GM21423 (cell line): ENCODE measurements at regions not wholly inside any gene's neighbourhood (a gene's known extent, or its start where the extent isn't known, plus 50 kb on each side); places are given as distances from the start of the nearest gene placed in this dataset.
"Not testable (repeated sequence)": the region's sequence is repeated elsewhere in the genome, so short reads cannot be mapped to it uniquely, and the experiment has no call there.

Experiments
- ATAC-seq: cut with Tn5 transposase; IDR thresholded peaks from one replicate; pipeline ENCODE4 v1.9.1; 2021; ENCODE audit warnings: mild to moderate bottlenecking, moderate library complexity; ENCODE audit not compliant: unreplicated experiment

DNA sequence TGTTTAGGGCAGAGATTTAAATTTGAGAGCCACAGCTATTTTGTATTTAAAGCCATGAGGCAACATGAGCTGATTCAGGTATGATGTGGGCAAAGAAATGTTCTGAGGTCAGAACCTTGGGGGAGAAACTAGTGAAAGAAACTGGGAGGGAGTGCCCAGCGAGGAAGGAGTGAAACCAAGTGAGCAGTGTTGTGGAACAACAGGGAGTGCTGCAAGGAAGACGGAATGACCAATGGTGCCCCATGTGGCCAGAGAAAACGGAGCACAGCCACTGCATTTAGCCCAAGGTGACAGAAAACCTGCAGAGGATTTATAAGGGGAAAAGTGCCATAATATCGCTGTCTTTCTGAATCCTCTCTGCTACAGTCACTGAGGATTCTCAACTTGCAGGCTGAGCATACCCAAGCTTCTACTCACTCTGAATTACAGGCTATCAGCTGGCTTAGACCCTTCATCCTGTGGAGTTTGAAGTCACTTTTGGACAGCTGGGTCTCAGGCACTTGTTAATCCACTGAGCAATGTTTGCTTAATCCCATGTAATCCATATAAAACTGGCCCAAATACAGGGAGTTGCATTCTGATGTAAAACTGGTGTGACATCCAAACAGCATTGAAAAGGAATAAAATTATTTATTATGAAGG lies 777.3 kb downstream of the CCSER2 start:
- no peak for ATAC-seq

DNA sequence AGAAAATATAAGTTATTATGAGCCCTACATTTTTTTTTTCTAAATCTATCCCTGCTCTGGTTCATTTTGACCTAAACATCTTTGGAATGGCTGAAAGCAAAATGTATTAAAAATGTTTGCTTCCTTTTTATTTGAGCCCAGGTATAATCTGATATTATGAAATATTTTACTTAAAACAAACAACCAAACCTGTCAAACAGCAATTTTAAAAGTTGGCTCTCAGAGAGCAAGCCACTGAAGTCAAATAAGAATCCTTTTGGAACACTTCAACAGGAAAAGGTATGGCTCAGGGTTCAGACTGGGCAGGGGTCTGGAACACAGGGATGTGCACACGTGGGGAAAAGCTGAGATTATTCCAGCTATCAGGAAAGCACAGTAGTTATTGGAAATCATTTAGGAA lies 782.9 kb downstream of the CCSER2 start:
- no peak for ATAC-seq

DNA sequence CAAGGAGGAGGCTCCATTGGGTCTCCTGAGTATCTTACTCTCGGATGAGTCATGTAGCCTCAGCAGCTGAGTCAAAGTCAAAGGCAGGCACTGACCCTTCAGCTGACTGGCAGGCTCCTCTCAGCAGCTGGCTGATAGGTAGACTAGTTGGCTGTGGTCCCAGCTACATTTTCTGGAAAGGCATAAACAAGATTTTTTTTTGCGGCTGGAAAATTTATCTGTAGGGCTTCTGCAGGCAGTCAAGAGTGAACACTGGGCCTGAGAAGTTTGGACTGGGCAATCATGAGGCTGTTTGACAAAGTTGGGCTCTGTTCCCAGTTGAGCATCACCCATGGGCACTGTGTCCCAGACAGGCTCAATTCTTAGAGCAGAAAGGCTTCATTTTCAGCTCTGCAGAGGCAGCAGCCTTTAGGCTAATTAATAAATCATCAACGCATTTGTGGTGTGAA lies 796.2 kb downstream of the CCSER2 start:
- no peak for ATAC-seq

DNA sequence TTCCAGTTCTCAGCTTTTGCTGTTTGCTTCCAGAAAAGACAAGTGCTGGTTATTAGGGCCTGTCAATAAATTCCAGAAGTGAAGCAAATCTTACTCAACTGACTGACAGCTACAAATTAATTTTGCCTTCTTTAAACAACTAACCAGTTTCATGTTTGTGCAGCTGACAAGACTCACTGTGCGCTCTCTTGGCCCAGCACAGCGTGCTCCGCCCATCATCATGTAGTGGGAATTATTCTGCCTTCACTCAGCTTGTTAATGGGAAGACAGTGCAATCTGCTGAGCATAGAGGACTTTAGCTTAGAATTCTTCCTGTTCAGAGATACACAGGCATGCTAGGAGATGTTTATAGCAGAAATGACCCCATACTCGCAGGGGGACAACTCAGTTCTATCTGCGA lies 808.9 kb downstream of the CCSER2 start:
- ATAC-seq = no peak

DNA sequence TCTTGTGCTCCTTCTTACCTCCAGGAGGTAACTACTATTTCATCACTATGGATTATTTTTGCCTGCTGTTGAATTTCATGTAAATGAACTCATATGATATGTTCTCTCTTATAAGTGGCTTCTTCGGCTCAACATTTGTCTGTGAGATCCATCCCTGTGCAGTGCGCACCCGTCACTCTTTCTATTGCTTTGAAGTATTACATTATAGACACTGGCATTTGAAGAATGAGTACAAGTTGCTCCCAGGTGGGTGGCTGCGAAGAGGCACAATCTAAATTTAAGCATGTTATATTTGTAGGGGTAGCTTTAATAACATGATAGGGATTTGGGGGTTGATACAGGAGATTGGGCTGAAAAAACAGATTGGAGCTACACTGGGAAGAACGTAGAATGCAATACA lies 809.7 kb downstream of the CCSER2 start:
- ATAC-seq = no peak

DNA sequence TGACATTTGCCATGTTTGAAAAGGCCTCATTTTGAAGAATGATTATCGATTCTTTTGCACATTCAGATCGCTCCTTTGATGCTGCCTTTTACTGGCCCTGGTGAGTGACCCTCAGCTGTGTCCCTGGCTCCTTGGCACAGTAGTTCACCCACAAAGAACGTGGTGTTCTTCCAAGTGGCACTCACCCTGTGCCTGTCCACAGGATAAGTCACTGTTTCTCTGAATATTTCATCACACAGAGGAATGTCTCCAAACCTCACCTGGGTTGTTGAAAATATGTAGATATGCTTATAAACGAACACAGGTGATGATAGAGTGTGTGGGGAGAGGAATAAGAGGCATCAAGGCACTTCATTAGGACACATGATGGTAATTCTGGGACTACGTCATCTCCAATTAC lies 810.7 kb downstream of the CCSER2 start:
- ATAC-seq = no peak

DNA sequence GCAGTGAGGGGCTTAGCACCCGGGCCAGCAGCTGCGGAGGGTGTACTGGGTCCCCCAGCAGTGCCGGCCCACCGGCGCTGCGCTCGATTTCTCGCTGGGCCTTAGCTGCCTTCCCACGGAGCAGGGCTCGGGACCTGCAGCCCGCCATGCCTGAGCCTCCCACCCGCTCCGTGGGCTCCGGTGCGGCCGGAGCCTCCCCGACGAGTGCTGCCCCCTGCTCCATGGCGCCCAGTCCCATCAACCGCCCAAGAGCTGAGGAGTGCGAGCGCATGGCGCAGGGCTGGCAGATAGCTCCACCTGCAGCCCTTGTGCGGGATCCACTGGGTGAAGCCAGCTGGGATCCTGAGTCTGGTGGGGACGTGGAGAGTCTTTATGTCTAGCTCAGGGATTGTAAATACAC lies 813.1 kb downstream of the CCSER2 start:
- not testable (repeated sequence) for ATAC-seq

DNA sequence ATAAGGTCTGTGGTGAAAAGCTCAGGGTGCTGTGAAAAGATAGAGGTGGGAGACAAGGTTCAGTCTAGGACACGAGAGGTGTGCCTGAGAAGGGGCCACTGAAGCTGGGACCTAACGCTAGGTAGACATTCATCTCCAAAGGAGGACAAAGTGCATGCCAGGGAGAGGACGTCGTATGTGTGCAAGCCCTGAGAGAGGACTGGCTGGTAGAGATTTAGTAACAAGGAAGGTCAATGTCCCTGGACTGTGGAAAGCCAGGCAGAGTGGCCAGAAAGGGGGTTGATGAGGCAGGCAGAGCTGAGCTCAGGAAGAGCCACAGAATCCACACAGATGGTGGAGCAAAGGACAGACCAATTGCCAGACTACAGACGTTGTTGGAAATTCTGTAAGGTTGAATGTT lies 817.6 kb downstream of the CCSER2 start:
- no peak for ATAC-seq

DNA sequence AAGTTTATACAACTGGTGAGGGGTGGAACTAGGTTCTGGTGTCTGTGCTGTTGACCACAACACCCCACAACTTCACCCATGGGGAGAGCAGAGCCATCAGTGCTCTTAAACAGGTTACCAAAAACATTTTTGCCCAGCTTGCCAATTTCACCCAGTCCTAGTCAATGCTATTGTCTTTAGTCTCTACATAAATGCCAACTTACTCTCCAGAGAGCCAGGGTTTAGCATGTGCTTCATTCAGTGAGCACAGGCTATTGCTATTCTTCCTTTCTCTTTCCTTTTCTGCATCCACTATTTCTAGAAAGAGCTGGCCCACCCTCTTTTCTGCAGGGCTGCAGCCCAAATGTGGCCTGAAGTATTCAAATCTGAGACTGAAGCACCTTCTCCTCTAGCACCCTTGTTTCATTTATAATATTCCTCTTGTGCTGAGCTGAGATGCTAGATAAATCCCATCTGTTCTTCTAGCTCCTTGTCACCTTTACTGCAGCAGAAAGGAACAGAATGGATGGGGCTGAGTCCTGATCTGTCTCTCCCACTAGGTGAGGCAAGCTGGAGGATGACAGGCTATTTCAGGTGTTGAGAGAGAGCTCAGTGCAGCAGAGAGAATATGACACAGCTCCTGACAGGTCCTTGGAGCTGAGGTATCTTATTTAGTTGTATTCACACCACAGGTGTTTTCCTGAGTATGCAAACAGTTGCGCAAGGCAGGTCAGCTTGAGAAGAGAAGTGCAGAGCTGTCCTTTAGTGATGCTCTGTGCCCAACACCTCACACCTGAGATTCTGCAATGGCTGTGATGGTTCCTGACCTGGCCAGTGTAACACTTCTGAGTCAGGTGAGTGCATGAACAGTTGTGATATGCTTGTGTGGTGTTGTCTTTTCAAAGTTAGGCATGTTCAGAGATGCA lies 819.2 kb downstream of the CCSER2 start:
- ATAC-seq = no peak

DNA sequence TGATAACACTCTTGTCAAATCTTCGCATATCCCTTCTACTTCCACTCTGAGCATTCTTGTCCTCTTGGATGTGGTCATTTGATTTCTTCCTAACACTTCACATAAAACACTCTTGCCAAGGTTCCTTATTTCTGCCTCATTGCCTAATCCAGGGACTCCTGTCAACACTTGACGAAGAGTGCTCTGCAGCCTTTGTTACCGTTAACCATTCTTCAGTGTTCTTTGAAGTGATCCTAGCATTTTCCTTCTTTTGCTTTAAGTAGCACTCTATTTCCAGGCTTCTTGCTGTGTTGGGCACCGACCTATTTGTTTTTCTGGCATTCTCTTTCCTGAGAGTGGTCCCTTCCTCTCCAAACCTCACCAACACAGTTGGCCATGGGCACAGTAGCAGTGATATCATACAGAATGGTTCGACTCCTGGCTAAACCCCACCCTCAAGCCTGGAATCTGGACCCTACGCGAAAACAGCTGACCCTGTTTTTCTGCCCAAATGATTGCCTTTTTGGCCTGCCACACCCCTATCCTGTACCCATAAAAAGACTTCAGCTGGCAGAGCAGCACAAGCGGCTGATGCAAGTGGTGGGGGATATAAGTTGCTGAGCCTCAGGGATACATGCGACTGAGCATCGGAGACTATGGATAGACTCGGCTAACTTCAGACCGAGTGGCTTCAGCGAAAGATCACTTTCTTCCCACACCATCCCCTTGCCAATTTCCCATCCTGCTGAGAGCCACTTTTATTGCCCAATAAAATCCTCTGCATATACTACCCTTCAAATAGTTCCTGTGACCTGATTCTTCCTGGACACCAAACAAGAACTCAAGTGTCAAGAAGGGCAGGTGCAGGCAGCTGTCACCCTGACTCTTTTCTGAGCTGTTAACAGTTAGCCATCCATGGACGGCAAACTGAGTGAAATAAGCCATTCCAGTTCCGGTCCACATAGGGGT lies 820.6 kb downstream of the CCSER2 start:
- no peak for ATAC-seq

DNA sequence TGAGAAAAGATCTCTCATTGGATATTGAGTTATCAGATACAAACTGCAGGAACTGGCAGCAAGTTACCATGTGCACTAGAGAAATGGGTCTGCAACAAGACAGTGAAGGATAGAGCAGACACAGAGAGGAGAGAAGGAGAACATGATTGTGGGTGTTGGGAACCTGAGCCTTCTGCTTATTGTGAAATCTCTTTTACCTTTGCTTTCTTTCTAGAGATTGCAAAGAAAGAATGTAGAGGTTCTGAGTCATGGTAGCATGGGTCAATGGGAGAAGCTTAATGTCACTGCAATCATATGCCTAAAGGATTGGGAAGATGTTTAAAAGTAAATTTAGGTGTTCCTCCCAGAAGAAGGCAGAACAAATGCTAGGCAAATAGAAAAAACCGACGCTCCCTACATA lies 821.4 kb downstream of the CCSER2 start:
- no peak for ATAC-seq

DNA sequence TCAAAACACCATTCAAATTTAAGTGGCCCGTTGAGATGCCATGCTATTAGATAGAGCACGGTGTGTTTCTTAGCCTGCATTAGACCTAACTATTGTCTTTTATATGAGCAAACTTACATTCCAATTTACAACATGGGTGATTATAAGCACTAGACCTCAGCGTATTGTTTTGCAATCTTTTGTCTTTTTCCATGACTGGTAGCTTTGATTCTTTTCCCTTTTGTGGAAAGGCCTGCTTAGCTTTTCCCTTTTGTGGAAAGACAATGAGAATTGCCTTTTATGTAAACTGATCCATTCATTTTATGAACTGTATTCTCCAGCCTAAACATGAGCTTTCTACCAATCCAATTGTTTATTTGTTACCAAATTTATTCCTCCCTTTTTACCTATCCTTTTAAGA lies 823.1 kb downstream of the CCSER2 start:
- ATAC-seq = no peak

DNA sequence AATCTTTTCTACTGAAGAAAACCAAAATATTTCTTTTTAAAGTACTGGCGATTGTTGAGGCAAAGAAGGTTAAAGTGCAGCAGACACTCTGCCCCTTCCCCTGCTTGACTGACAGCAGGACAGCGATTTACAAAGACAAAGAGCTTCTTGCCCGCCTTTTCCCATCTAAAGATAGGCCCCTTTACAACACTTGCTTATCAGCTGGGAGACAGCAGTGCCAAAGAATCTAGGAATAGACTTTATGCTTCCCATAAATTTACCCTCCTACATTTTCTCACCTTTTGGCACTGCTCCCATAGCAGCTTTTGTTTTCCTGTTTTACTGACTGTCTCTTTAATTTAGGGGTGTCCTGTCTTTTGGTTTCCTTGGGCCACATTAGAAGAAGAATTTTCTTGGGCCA lies 824.1 kb downstream of the CCSER2 start:
- ATAC-seq = no peak

DNA sequence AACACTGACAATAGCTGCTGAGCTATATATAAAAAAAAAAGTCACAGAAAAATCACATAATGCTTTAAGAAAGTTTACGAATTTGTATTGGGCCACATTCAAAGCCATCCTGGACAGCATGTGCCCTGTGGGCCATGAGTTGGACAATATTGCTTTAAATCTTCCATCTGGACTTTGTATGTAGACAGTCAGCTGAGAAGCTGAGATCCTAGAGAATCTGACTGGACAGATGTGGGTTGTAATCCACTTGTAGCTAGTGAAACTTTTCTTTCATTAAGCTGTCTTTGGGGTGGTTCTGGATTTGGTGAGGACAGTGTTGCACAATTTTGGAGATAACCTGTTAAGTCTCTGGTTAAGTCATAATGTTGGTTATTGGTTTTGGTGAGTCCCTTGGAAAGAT lies 824.5 kb downstream of the CCSER2 start:
- ATAC-seq = no peak

DNA sequence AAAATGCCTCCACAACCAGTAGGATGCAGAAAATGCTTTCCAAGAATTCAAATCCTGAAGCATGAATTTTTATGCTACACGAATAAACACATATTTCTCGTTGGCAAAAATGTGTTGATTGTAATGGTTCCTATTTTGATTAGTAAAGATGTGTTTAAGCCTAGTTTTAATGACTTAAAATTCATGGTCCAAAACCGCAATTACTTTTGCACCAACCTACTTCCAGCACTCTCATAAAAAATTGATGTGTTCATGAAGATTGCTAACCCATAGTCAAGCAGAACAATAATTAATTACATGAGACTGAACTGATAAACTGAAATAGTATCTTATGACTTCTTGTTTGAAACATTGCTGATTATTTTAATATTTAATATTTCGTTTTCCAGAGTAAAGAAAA lies 828.8 kb downstream of the CCSER2 start:
- no peak for ATAC-seq

DNA sequence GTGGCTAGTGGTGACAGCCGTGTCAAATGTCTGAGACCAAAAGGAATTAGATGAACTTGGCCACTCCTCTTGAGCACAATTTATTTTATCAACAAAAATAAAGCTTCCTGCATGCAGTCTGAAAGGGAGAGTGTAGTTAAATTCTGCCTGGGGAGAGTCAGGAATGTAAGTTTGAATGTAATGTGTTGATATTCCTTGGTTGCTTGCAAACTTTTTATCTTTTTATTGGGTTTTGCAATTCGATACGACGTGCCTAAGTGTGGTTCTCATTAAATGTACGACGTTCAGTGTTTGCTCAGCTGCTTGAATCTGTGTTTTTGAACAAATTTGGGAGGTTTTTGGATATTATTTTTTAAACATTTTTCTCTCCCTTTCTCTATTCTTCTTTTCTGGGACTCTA lies 839.9 kb downstream of the CCSER2 start:
- no peak for ATAC-seq

DNA sequence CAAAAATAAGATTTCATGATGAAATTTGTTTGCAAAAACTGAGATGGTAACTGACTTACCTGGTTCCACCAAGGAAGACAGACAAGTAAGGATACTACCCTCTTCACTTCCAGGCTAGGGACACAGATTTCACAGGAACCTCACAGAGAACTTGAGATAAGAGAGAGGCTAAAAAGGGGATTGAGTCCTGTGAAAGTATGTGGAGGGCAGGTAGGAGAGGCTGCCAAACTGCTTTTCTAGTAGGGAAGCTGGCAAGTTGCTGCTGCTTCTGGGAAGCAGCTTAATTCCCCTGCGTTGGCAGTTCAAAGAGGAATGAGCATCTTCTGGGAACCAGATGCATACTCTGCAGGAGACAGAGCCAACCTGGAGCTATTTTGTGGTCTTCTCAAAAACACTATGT lies 841.6 kb downstream of the CCSER2 start:
- no peak for ATAC-seq

DNA sequence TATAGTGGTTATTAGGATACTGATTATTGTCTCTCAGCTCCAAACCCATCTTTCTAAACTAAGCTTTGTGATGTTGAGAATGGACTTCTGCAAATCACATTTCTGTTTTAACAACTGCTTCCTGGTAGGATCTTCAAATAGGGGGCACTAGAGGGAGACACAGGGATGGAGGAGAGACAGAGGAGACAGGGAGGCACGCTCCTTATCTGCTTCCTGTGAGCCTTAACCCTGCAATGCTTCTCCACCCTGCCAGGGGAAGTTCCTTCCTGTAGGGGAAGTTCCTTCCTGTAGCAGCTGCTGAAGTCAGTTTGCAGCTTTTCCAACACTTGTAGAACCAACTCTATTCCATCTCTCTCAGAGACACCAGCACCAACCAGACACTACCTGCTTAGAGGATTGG lies 847.2 kb downstream of the CCSER2 start:
- ATAC-seq = no peak

DNA sequence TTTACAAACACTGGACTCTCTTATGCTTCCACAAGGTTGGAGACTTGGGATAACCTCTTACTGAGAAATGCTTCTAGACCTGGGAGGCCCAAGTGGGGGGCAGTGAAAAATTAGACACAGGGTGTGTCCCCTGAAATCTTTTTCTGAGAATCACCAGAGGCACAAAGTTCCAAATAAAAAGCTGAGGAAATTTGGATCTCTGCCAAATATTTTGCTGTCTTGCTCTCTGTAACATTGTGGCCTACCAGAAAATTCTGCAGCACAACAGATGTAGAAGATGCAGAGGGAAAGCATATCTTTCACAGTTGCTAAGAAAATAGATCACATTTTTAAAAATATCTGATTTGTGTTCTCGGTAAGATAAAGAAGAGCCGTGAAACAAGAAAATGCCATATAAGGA lies 849.4 kb downstream of the CCSER2 start:
- no peak for ATAC-seq

DNA sequence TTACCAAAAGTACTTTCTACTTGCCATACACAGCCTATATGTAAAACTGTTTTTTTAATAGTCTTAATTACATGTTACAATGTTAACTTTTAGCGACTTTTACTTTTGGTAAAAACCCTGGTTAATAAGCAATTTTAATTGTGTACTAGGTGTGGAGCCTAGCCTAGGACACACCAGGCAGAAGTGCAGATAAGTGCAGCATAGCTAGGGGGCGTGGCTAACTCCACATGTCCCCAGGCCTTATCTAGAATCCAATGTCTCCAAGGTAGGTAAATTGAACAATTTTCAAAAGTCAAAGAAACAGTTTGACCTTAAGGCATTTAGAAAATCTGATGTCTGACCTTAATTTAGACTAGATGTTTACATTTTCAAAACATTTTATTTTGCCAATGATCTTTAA lies 858.7 kb downstream of the CCSER2 start:
- ATAC-seq = no peak

DNA sequence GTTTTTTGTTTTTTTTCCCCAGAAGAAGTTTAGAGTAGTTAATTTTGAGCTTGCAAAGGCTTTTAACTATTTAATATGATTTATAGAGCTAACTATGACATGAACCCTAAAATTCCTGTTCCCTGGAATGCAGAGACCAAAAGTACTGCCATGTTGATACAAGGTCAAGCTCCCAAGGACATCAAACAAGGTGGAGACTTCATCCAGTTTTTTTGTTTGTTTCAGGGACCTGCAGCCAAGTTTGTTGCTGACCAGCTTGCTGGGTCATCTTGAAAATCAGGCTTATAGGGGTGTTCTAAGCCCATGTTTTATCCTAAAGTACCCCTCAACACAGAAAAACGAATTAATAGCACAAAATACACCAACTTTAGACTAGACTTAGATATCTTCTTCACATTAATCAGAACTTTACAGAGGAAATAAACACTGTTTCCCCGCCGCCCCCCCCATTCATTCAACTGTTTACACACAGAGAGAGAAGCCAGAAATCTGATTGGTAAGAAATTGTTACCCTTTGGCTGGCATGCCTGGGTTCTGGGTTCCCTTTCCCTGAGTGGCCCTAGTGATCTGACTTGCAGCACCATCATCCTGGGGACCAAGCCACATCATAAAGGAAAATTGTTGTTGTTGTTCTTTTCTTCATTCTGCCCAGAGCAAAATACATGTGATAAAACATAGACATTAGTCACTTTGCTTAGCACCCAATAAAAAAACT lies 860.5 kb downstream of the CCSER2 start:
- no peak for ATAC-seq
